Activated naive CD8-positive, alpha-beta T cell treated with anti-CD3 and anti-CD28 coated beads for 36 hours (primary cell): ENCODE measurements at regions not wholly inside any gene's neighbourhood (a gene's known extent, or its start where the extent isn't known, plus 50 kb on each side); places are given as distances from the start of the nearest gene placed in this dataset.

Experiments
- DNase-seq: peaks from one replicate; pipeline ENCODE4 v3.0.0; 2021
- H3K27ac Mint-ChIP-seq: one replicate; pipeline ENCODE4 v1.8.0; 2022; ENCODE audit warnings: mild to moderate bottlenecking, moderate library complexity, mixed read lengths
- H3K27me3 Mint-ChIP-seq: one replicate; pipeline ENCODE4 v1.8.0; 2022; ENCODE audit warnings: mild to moderate bottlenecking, mixed read lengths
- H3K36me3 Mint-ChIP-seq: one replicate; pipeline ENCODE4 v1.8.0; 2021; ENCODE audit warnings: mild to moderate bottlenecking, mixed read lengths
- H3K4me1 Mint-ChIP-seq: one replicate; pipeline ENCODE4 v1.8.0; 2021; ENCODE audit warnings: mixed read lengths
- H3K4me3 Mint-ChIP-seq: one replicate; pipeline ENCODE4 v1.8.0; 2022; ENCODE audit warnings: mild to moderate bottlenecking, moderate library complexity, mixed read lengths
- H3K9me3 Mint-ChIP-seq: one replicate; pipeline ENCODE4 v1.8.0; 2022; ENCODE audit warnings: mixed read lengths

DNA sequence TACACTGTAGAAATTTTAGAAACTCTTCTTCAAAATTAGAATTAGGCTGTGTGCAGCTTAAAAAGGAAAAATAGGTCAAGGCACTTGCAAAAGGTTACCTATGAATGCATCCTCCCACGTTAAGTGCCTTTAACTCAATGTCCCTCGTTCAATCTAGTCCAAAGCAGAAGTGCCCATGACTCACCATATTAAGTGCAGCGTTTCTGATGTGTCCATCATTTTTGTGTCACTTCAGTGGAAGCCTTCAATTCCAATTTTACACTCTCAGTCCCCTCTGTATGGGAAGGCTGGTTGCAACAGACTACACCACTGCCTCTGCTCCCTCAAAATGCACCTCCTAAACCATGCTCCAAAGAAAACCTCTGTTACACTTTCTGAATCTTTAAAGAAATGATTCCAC is 53.4 kb downstream of the FOXB1 start:
- H3K27ac Mint-ChIP-seq = no peak overlapping the region
- H3K27me3 Mint-ChIP-seq = peaks cover 12% of the 10 kb centered on the region
- H3K36me3 Mint-ChIP-seq = peaks cover 6% of the 10 kb centered on the region
- H3K9me3 Mint-ChIP-seq = peaks cover 14% of the 10 kb centered on the region
- DNase-seq = no peak
- no peaks in the 10 kb centered on the region for H3K4me1 Mint-ChIP-seq
- no peak overlapping the region for H3K4me3 Mint-ChIP-seq

DNA sequence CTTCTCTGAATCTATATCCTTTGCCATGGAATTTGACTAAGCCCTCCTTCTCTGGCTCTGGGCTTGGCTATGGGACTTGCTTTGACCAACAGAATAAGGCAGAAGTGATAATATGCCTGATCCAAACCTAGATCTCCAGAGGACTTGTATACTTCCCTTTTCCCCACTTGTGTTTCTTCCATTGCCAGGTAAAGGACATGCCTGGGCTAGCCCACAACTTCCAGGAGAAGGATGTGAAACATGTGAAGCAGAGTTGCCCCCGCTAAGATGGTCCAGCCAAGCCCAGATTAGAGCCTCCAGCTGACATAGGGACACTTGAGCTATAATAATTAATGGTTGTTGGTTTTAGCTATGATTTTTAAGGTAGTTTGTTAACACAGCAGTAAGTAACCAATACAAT is 55.1 kb downstream of the FOXB1 start:
- Mint-ChIP-seq H3K27ac (no peak overlapping the region), H3K4me3 (no peak overlapping the region), H3K36me3 (peaks cover 6% of the 10 kb centered on the region), H3K9me3 (peaks cover 14% of the 10 kb centered on the region), H3K27me3 (peaks cover 10% of the 10 kb centered on the region), H3K4me1 (no peaks in the 10 kb centered on the region)
- no peak for DNase-seq

DNA sequence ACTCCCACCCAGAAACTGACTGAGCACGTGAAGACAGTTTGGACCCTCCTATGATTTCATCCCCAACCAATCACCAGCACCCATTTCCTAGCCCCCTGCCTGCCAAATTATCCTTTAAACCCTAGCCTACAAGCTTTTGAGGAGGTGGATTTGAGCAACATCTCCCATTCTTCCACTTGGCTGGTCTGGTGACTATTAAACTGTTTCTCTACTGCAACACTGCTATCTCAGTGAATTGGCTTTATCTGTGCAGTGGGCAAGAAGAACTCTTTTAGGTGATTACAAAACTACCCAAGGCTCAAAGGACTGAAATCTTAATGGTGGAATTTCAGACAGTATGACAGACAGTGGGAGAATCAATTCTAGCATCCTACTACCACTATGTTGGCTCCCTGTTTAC is 57.6 kb downstream of the FOXB1 start:
- Mint-ChIP-seq H3K27me3 (peaks cover 17% of the 10 kb centered on the region), H3K4me1 (no peaks in the 10 kb centered on the region), H3K9me3 (peaks cover 14% of the 10 kb centered on the region), H3K27ac (no peak overlapping the region), H3K36me3 (peaks cover 6% of the 10 kb centered on the region), H3K4me3 (no peak overlapping the region)
- DNase-seq = no peak

DNA sequence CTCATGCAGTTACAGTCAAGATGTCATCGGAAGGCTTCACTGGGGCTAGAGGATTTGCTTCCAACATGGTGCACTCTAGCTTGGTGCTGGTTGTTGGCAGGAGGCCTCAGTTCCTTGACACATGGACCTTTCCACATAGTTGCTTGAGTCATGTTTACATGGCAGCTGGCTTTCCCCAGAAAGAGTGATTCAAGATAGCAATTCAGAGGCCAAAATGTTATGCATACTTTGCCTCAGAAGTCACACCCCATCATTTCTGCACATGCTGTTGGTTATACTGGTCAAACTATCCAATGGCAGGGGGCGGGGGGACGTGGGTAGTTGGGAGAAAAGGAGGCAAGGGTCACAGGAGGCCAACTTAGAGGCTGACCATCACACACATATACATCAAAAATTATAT is 58.7 kb downstream of the FOXB1 start:
- H3K36me3 Mint-ChIP-seq = peaks cover 6% of the 10 kb centered on the region
- H3K27ac Mint-ChIP-seq = no peak overlapping the region
- no peak overlapping the region for H3K4me3 Mint-ChIP-seq
- peaks cover 14% of the 10 kb centered on the region for H3K9me3 Mint-ChIP-seq
- no peaks in the 10 kb centered on the region for H3K4me1 Mint-ChIP-seq
- DNase-seq = no peak
- H3K27me3 Mint-ChIP-seq = peaks cover 12% of the 10 kb centered on the region

DNA sequence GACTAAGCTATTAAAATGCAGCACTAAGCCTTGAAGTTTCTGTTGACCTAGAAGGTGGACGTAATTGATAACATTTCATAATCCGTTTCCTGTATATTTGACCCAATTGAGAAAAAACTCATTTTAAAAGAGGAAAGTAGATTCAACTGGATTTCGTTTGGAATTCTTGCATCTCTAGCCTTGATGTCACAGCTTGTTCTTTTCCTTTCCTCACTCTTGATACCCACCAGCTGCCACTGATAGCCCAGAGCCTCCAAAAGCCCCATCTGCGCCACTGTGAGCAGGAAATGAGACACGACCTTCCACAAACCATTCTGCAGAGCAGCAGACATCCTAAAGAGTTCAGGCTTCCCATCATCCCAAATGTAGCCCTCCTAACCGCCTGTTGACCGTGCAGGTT is 61.8 kb downstream of the FOXB1 start:
- Mint-ChIP-seq H3K4me3 (no peak overlapping the region), H3K27ac (no peak overlapping the region), H3K36me3 (peaks cover 6% of the 10 kb centered on the region), H3K4me1 (no peaks in the 10 kb centered on the region), H3K27me3 (peaks cover 15% of the 10 kb centered on the region), H3K9me3 (peaks cover 14% of the 10 kb centered on the region)
- no peak for DNase-seq

DNA sequence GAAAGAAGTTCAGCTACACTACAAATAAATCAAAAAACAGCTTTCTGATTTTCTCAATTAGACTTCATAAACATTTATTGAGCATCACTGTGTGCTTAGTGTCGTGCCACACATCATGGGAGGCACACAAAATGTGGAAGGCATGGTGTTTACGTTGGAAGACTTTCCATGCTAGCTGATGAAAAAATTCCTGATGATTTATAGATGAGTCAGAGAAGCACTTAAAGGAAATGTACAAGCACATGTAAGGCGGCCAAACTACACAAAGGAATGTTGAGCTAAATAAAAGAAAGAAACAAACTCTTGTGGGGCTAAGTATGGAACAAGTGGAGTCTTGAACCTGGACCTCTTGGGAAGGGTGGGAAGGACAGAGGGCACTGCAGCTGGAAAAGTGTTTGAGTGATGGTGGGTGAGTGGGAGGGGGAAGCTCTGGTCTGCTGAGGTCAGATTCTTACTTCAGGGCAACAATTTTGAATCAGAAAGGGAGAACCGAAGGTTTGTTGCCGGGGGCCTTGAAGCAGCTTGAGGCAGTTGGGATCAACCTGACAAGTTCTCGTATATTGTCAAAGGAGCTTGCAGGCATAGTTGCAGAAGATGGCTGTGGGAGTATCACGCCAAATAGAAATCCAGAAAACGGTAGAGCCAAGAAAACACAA is 66.9 kb downstream of the FOXB1 start:
- Mint-ChIP-seq H3K9me3 (peaks cover 2% of the 10 kb centered on the region), H3K27ac (no peak overlapping the region), H3K36me3 (no peaks in the 10 kb centered on the region), H3K27me3 (peaks cover 6% of the 10 kb centered on the region), H3K4me3 (no peak overlapping the region), H3K4me1 (peaks cover 21% of the 10 kb centered on the region)
- no peak for DNase-seq

DNA sequence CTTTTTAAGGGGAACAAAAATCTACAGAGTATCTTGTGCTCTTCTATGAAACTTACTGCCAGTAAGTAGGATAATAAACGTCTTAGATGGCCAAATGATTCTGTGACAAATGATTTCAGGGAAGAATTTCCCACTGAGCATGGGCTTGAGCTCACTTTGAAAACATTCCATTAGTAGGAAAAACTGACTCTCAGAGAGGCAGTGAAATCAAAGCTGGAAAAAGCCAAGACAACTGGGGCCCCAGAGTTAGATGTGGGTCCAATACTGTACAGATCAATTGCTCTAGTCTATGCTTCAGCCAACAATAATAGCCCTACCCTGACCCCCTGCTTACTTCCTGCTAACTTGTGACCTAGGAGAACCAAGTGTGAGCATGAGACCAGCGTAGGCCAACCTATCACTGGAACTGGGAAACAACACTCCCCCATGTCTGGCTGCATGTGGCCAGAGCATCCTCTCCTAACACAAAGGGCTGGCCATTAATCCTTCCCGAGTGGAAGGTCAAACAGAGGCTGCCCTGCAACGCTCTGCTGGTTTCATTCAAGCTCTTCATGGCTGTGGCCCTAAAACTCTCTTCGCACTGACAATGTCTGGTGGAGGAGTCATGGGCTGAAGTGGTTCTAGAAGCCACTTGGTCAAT is 68.8 kb downstream of the FOXB1 start:
- Mint-ChIP-seq H3K27me3 (peaks cover 3% of the 10 kb centered on the region), H3K36me3 (no peaks in the 10 kb centered on the region)

DNA sequence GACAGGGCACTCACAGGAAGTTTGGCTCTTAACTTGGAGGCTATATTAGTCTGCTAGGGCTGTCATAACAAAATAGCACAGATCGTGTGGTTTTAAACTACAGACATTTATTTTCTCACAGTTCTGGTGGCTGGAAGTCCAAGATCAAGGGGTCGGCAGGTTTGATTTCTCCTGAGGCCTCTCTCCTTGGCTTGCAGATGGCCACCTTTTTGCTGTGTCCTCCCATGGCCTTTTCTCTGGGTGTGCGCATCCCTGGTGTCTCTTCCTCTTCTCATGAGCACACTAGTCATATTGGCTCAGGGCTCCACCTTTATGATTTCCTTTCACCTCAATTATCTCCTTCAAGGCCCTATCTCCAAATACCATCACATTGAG is 69.3 kb downstream of the FOXB1 start:
- H3K27ac Mint-ChIP-seq = no peak overlapping the region
- no peak for DNase-seq
- peaks cover 3% of the 10 kb centered on the region for H3K27me3 Mint-ChIP-seq
- peaks cover 44% of the 10 kb centered on the region for H3K4me1 Mint-ChIP-seq
- H3K36me3 Mint-ChIP-seq = no peaks in the 10 kb centered on the region
- H3K4me3 Mint-ChIP-seq = no peak overlapping the region
- H3K9me3 Mint-ChIP-seq = peaks cover 2% of the 10 kb centered on the region

More for the DNA sequence above, 68.8 kb downstream of the FOXB1 start:
- Mint-ChIP-seq H3K4me3 (no peak overlapping the region), H3K9me3 (peaks cover 2% of the 10 kb centered on the region), H3K4me1 (peaks cover 40% of the 10 kb centered on the region), H3K27ac (no peak overlapping the region)
- no peak for DNase-seq

DNA sequence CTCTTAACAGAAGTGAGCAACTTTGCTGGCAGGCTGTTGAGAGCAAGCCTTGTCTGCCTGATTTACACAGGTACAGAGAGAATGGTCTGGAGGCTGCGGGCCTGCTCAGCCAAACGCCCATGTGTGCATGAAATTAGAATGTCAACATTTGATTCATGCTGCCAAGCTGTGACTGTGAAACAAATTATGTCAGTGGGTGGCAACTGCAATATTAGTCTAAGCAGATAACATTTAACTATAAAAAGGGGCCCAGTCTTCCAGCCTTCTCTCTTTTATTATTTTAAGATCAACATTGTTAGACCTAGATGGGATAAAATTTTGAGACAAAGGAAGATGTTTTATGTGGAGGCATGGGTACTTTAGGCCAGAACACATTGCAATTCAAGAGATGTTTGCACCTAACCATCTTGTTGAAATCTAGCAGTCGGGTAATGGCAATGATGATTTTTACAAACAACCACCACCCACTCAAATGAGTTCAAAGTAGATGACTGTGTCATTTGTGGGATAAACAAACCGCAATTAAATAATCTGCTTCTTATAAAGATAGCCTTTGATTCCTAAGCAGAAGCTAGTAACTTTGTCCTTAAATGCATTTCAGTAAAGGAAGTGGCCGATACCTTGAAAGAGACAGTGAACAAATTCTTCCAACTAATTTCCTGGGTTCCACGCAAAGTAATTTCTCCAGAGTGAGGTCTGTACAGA is 70.2 kb downstream of the FOXB1 start:
- H3K27ac Mint-ChIP-seq = no peak overlapping the region

DNA sequence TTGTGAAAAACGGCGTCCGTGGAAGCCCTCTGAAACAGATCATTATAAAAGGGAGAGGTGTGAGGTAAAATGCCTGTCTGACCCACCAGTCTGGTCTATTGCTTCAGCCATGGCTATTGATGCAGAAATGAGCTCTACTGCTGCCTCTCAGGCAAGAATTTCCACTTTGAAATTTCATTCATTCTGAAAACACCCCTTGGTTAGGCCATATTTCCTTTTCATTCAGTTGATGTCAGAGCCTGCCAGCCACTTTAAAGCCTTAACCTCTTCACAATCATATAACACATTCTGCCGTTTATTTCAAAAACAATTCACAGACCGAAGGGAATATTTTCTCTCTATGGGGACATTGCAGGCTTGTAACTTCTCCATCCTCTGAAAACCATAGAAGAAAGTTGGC is 71.9 kb downstream of the FOXB1 start:
- no peaks in the 10 kb centered on the region for H3K36me3 Mint-ChIP-seq
- peaks cover 47% of the 10 kb centered on the region for H3K4me1 Mint-ChIP-seq
- peaks cover 2% of the 10 kb centered on the region for H3K9me3 Mint-ChIP-seq
- peaks cover 4% of the 10 kb centered on the region for H3K27me3 Mint-ChIP-seq
- no peak overlapping the region for H3K4me3 Mint-ChIP-seq
- no peak for DNase-seq
- no peak overlapping the region for H3K27ac Mint-ChIP-seq

More for the DNA sequence above, 70.2 kb downstream of the FOXB1 start:
- no peak for DNase-seq
- H3K27me3 Mint-ChIP-seq = peaks cover 3% of the 10 kb centered on the region
- H3K4me3 Mint-ChIP-seq = no peak overlapping the region
- peaks cover 46% of the 10 kb centered on the region for H3K4me1 Mint-ChIP-seq
- H3K9me3 Mint-ChIP-seq = peaks cover 2% of the 10 kb centered on the region
- H3K36me3 Mint-ChIP-seq = no peaks in the 10 kb centered on the region

DNA sequence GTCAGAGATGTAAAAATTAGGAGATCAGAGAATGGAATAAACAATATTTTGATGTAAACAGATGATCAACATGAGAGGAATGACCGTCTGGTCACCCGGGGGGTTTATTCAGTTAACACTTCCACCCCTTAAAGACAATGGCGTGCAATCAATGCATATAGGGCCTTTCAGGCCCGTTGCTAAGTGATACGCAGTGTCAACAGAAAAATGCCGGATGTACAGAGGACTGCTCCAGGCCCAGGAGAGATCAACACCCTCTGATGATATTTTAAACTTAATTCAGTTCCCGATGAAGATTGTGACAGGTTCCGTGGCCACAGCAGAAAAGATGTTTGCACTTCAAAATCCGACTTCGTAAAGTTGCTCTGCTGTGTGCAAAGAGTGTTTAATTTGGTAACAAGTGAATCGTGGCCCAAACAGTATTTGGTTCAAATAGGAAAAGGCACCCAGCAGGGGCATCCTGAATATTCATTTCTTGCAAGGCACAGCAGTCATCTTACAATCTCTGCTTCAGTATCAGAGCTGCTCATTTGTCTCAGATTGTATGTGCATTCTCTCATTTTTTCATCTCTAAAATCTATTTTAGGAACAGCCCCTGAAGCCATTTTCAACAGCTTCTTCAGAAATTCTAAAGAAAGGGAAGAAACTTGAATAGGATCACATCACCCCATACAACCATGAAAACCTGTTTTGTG is 72.6 kb downstream of the FOXB1 start:
- H3K36me3 Mint-ChIP-seq = no peaks in the 10 kb centered on the region
- H3K27me3 Mint-ChIP-seq = peaks cover 6% of the 10 kb centered on the region
- H3K9me3 Mint-ChIP-seq = peaks cover 2% of the 10 kb centered on the region
- peak overlapping the region; percentile 79 for H3K27ac Mint-ChIP-seq
- DNase-seq = no peak
- no peak overlapping the region for H3K4me3 Mint-ChIP-seq
- H3K4me1 Mint-ChIP-seq = peaks cover 47% of the 10 kb centered on the region

DNA sequence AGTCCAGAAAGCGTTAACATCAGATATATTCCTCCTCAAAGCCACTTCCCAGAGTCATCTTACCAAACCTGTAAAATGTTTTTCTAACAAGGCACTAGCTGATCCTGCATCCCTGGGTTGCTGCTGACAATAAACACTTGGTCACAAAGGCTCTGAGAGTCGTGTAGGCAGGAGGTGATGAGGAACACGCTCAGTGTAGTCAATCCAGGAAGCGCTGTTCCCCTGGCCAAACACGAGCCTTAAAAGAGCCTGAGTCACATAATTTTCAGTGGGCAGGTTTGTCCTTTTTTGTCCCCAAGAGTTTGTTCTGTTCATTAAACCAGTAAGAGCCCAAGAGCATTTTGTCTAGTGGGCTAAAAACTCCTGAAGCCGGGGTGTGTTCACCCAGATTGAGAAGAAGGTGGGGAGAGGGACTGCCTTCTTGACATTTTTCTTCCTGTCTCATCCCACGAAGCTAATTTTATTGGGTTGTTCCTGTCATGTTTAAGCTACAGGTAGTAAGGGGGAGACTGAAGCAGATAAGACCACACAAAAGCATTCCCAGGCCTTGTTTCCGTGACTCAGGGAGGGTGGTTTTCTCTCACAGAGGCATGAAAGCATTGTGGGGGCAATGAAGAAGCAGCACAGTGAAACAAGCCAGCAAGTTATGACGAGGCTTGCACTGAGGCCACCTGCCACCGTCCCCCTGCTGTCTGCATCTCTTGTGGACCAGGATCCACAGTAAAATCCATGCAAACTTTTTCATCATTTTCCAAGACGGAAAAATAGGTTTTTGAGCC is 73.7 kb downstream of the FOXB1 start:
- peak overlapping the region; percentile 79 for H3K27ac Mint-ChIP-seq
- peak overlapping the region; percentile 0 for H3K4me3 Mint-ChIP-seq
- peak; percentile 41 for DNase-seq
- no peaks in the 10 kb centered on the region for H3K36me3 Mint-ChIP-seq
- peaks cover 8% of the 10 kb centered on the region for H3K27me3 Mint-ChIP-seq
- H3K4me1 Mint-ChIP-seq = peaks cover 47% of the 10 kb centered on the region
- H3K9me3 Mint-ChIP-seq = peaks cover 2% of the 10 kb centered on the region

DNA sequence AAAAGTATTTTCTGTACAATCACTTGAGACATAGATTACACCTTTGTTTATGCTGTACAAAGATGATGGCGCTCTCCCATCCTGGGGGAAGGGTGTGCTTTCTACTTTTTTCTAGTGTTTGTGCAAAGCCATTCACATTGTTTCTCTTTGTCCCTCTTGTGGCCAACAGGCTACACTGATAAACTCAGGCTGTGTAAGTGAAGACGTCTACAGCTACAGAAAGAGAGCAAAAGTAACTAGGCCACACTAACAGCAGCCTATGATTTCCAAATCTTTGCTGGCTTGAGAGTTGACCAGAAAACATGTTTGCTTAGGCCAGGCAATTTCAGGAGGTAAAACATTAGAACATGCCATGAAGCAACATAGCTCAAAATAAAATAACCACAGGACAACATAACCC is 75.1 kb downstream of the FOXB1 start:
- no peak for DNase-seq
- Mint-ChIP-seq H3K36me3 (no peaks in the 10 kb centered on the region), H3K4me1 (peaks cover 42% of the 10 kb centered on the region), H3K27ac (no peak overlapping the region), H3K4me3 (no peak overlapping the region), H3K27me3 (peaks cover 8% of the 10 kb centered on the region), H3K9me3 (no peaks in the 10 kb centered on the region)

DNA sequence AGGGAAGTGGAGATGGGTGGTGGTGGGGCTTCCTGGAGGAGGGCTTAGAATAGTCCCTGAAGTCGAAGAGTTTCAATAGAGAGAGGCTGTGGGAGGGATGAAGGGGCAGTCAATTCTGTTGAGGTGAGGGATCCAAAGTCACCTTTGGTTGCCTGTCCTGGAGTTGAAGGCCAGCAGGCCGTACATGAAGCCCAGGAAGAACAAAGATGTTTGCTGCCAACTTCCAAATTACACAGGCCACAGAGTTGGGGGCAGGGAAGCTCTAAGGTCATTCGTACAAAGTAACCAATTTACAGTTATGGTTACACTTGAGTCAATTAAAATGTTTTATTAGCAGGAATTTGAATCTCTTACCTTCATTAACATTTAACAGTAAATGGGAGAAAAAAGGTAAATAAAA is 77.9 kb downstream of the FOXB1 start:
- H3K27ac Mint-ChIP-seq = no peak overlapping the region
- H3K36me3 Mint-ChIP-seq = no peaks in the 10 kb centered on the region
- DNase-seq = no peak
- H3K4me1 Mint-ChIP-seq = peaks cover 17% of the 10 kb centered on the region
- no peaks in the 10 kb centered on the region for H3K9me3 Mint-ChIP-seq
- no peak overlapping the region for H3K4me3 Mint-ChIP-seq
- H3K27me3 Mint-ChIP-seq = peaks cover 8% of the 10 kb centered on the region

DNA sequence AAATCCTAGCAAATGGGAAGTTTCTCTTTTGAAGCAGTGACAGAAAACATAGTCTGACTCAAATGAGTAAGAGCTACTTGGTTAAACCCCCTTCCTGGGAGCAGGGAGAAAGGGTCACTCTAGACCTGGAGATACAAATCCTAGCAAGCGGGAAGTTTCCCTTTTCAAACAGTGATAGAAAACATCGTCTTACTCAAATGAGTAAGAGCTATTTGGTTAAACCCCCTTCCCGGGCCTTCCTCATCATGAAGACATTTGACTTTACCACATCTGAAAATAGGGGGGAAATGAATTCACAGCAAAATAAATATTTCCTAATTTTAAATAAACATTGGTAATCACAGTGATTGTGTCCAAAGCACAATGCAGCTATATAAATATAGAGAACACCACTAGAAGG is 79.2 kb downstream of the FOXB1 start:
- H3K27me3 Mint-ChIP-seq = peaks cover 8% of the 10 kb centered on the region
- no peak overlapping the region for H3K27ac Mint-ChIP-seq
- no peak overlapping the region for H3K4me3 Mint-ChIP-seq
- no peaks in the 10 kb centered on the region for H3K36me3 Mint-ChIP-seq
- H3K4me1 Mint-ChIP-seq = peaks cover 3% of the 10 kb centered on the region
- H3K9me3 Mint-ChIP-seq = no peaks in the 10 kb centered on the region
- no peak for DNase-seq
